ENCODE measurements at regions not wholly inside any gene's neighbourhood (a gene's known extent, or its start where the extent isn't known, plus 50 kb on each side); places are given as distances from the start of the nearest gene placed in this dataset.

GRCh38 chr2:116450990-116451389, 1363.5 kb upstream of the DDX18 start:
- Mint-ChIP-seq H3K4me1 (ENCODE audit: low read depth) (no peaks in the 10 kb centered on the region), H3K9me3 (peaks cover 23% of the 10 kb centered on the region), H3K27me3 (no peaks in the 10 kb centered on the region), H3K36me3 (ENCODE audit: low read depth) (no peaks in the 10 kb centered on the region), H3K27ac (no peak overlapping the region), H3K4me3 (no peak overlapping the region)
- intact Hi-C loops (cut with micrococcal nuclease): no loop called here

- intact Hi-C loops (cut with micrococcal nuclease): no loop called here
- Mint-ChIP-seq H3K27me3 (no peaks in the 10 kb centered on the region), H3K36me3 (ENCODE audit: low read depth) (no peaks in the 10 kb centered on the region), H3K4me3 (no peak overlapping the region), H3K27ac (no peak overlapping the region), H3K9me3 (peaks cover 32% of the 10 kb centered on the region), H3K4me1 (ENCODE audit: low read depth) (no peaks in the 10 kb centered on the region)
These were observed 1361.8 kb upstream of the DDX18 start for GRCh38 chr2:116452651-116453050.

GRCh38 chr2:116456429-116456828, 1358.1 kb upstream of the DDX18 start:
- H3K36me3 Mint-ChIP-seq (ENCODE audit: low read depth): no peaks in the 10 kb centered on the region
- intact Hi-C loops (cut with micrococcal nuclease): no loop called here

GRCh38 chr2:116467243-116467642, 1347.2 kb upstream of the DDX18 start:
- Mint-ChIP-seq H3K27ac (no peak overlapping the region), H3K4me1 (ENCODE audit: low read depth) (no peaks in the 10 kb centered on the region), H3K9me3 (peaks cover 68% of the 10 kb centered on the region), H3K27me3 (no peaks in the 10 kb centered on the region), H3K4me3 (no peak overlapping the region), H3K36me3 (ENCODE audit: low read depth) (no peaks in the 10 kb centered on the region)
- intact Hi-C loops (cut with micrococcal nuclease): no loop called here

More at GRCh38 chr2:116456429-116456828, 1358.1 kb upstream of the DDX18 start:
- no peaks in the 10 kb centered on the region for H3K4me1 Mint-ChIP-seq (ENCODE audit: low read depth)
- H3K27me3 Mint-ChIP-seq: no peaks in the 10 kb centered on the region
- H3K4me3 Mint-ChIP-seq: no peak overlapping the region
- no peak overlapping the region for H3K27ac Mint-ChIP-seq
- H3K9me3 Mint-ChIP-seq: peaks cover 47% of the 10 kb centered on the region

GRCh38 chr2:116477229-116477628, 1337.3 kb upstream of the DDX18 start:
- H3K9me3 Mint-ChIP-seq: peaks cover 17% of the 10 kb centered on the region
- no peaks in the 10 kb centered on the region for H3K27me3 Mint-ChIP-seq
- no peaks in the 10 kb centered on the region for H3K4me1 Mint-ChIP-seq (ENCODE audit: low read depth)
- no peak overlapping the region for H3K4me3 Mint-ChIP-seq
- no peaks in the 10 kb centered on the region for H3K36me3 Mint-ChIP-seq (ENCODE audit: low read depth)
- intact Hi-C loops (cut with micrococcal nuclease): no loop called here
- no peak overlapping the region for H3K27ac Mint-ChIP-seq

- peaks cover 30% of the 10 kb centered on the region for H3K9me3 Mint-ChIP-seq
- intact Hi-C loops (cut with micrococcal nuclease): no loop called here
- no peaks in the 10 kb centered on the region for H3K4me1 Mint-ChIP-seq (ENCODE audit: low read depth)
These were observed 1327.2 kb upstream of the DDX18 start for GRCh38 chr2:116487336-116487735.

GRCh38 chr2:116489292-116489691, 1325.2 kb upstream of the DDX18 start:
- Mint-ChIP-seq H3K27me3 (no peaks in the 10 kb centered on the region), H3K9me3 (peaks cover 21% of the 10 kb centered on the region), H3K4me3 (no peak overlapping the region), H3K27ac (no peak overlapping the region), H3K36me3 (ENCODE audit: low read depth) (no peaks in the 10 kb centered on the region), H3K4me1 (ENCODE audit: low read depth) (no peaks in the 10 kb centered on the region)
- intact Hi-C loops (cut with micrococcal nuclease): no loop called here

More at GRCh38 chr2:116487336-116487735, 1327.2 kb upstream of the DDX18 start:
- H3K27ac Mint-ChIP-seq: no peak overlapping the region
- H3K4me3 Mint-ChIP-seq: no peak overlapping the region
- H3K36me3 Mint-ChIP-seq (ENCODE audit: low read depth): no peaks in the 10 kb centered on the region
- H3K27me3 Mint-ChIP-seq: no peaks in the 10 kb centered on the region

- H3K4me1 Mint-ChIP-seq (ENCODE audit: low read depth): no peaks in the 10 kb centered on the region
- H3K27ac Mint-ChIP-seq: no peak overlapping the region
- H3K36me3 Mint-ChIP-seq (ENCODE audit: low read depth): no peaks in the 10 kb centered on the region
- H3K27me3 Mint-ChIP-seq: no peaks in the 10 kb centered on the region
- intact Hi-C loops (cut with micrococcal nuclease): no loop called here
- H3K4me3 Mint-ChIP-seq: no peak overlapping the region
- H3K9me3 Mint-ChIP-seq: peaks cover 14% of the 10 kb centered on the region
These were observed 1324.5 kb upstream of the DDX18 start for GRCh38 chr2:116489944-116490343.

GRCh38 chr2:116490511-116491145, 1323.9 kb upstream of the DDX18 start:
- Mint-ChIP-seq H3K27me3 (no peaks in the 10 kb centered on the region), H3K9me3 (peaks cover 9% of the 10 kb centered on the region), H3K4me1 (ENCODE audit: low read depth) (no peaks in the 10 kb centered on the region), H3K36me3 (ENCODE audit: low read depth) (no peaks in the 10 kb centered on the region), H3K27ac (no peak overlapping the region), H3K4me3 (no peak overlapping the region)
- intact Hi-C loops (cut with micrococcal nuclease): no loop called here

- Mint-ChIP-seq H3K9me3 (peaks cover 2% of the 10 kb centered on the region), H3K27me3 (no peaks in the 10 kb centered on the region), H3K4me3 (no peak overlapping the region), H3K4me1 (ENCODE audit: low read depth) (no peaks in the 10 kb centered on the region), H3K27ac (no peak overlapping the region), H3K36me3 (ENCODE audit: low read depth) (no peaks in the 10 kb centered on the region)
- intact Hi-C loops (cut with micrococcal nuclease): no loop called here
These were observed 1323.2 kb upstream of the DDX18 start for GRCh38 chr2:116491292-116491691.

- Mint-ChIP-seq H3K36me3 (ENCODE audit: low read depth) (no peaks in the 10 kb centered on the region), H3K27ac (no peak overlapping the region), H3K9me3 (no peaks in the 10 kb centered on the region), H3K27me3 (no peaks in the 10 kb centered on the region), H3K4me1 (ENCODE audit: low read depth) (no peaks in the 10 kb centered on the region), H3K4me3 (no peak overlapping the region)
- intact Hi-C loops (cut with micrococcal nuclease): no loop called here
These were observed 1315.1 kb upstream of the DDX18 start for GRCh38 chr2:116499389-116499788.

GRCh38 chr2:116510117-116510671, 1304.3 kb upstream of the DDX18 start:
- H3K9me3 Mint-ChIP-seq: no peaks in the 10 kb centered on the region
- H3K27ac Mint-ChIP-seq: no peak overlapping the region
- no peaks in the 10 kb centered on the region for H3K4me1 Mint-ChIP-seq (ENCODE audit: low read depth)
- H3K4me3 Mint-ChIP-seq: no peak overlapping the region
- H3K36me3 Mint-ChIP-seq (ENCODE audit: low read depth): no peaks in the 10 kb centered on the region
- intact Hi-C loops (cut with micrococcal nuclease): no loop called here
- H3K27me3 Mint-ChIP-seq: no peaks in the 10 kb centered on the region

GRCh38 chr2:116511426-116511825, 1303.1 kb upstream of the DDX18 start:
- Mint-ChIP-seq H3K4me3 (no peak overlapping the region), H3K9me3 (no peaks in the 10 kb centered on the region), H3K27me3 (no peaks in the 10 kb centered on the region), H3K36me3 (ENCODE audit: low read depth) (no peaks in the 10 kb centered on the region), H3K4me1 (ENCODE audit: low read depth) (no peaks in the 10 kb centered on the region), H3K27ac (no peak overlapping the region)
- intact Hi-C loops (cut with micrococcal nuclease): no loop called here

GRCh38 chr2:116513991-116514390, 1300.5 kb upstream of the DDX18 start:
- intact Hi-C loops (cut with micrococcal nuclease): no loop called here
- Mint-ChIP-seq H3K27ac (no peak overlapping the region), H3K9me3 (no peaks in the 10 kb centered on the region), H3K36me3 (ENCODE audit: low read depth) (no peaks in the 10 kb centered on the region), H3K4me1 (ENCODE audit: low read depth) (no peaks in the 10 kb centered on the region), H3K27me3 (no peaks in the 10 kb centered on the region), H3K4me3 (no peak overlapping the region)

- Mint-ChIP-seq H3K36me3 (ENCODE audit: low read depth) (no peaks in the 10 kb centered on the region), H3K9me3 (peaks cover 6% of the 10 kb centered on the region), H3K27me3 (no peaks in the 10 kb centered on the region), H3K4me3 (no peak overlapping the region), H3K27ac (no peak overlapping the region), H3K4me1 (ENCODE audit: low read depth) (no peaks in the 10 kb centered on the region)
- intact Hi-C loops (cut with micrococcal nuclease): no loop called here
These were observed 1296.6 kb upstream of the DDX18 start for GRCh38 chr2:116517936-116518335.

Data from dendritic cell treated with granulocyte-macrophage colony-stimulating factor and Interleukin-4, amounts not matched to agents 40 ng/mL and 50 ng/mL, for 4 days (primary cell).